ENCODE measurements at regions not wholly inside any gene's neighbourhood (a gene's known extent, or its start where the extent isn't known, plus 50 kb on each side); places are given as distances from the start of the nearest gene placed in this dataset.

- DNase-seq (ENCODE audit: low read depth): no peak
Observed at GRCh38 chr6:19150307-19150706, 686.9 kb upstream of the ID4 start.

GRCh38 chr6:19153270-19153980 is 683.7 kb upstream of the ID4 start:
- peak; percentile 41 for DNase-seq (ENCODE audit: low read depth)

- DNase-seq (ENCODE audit: low read depth): no peak
Observed at GRCh38 chr6:19153981-19154295, 683.2 kb upstream of the ID4 start.

- no peak for DNase-seq (ENCODE audit: low read depth)
Observed at GRCh38 chr6:19156443-19156842, 680.7 kb upstream of the ID4 start.

DNA sequence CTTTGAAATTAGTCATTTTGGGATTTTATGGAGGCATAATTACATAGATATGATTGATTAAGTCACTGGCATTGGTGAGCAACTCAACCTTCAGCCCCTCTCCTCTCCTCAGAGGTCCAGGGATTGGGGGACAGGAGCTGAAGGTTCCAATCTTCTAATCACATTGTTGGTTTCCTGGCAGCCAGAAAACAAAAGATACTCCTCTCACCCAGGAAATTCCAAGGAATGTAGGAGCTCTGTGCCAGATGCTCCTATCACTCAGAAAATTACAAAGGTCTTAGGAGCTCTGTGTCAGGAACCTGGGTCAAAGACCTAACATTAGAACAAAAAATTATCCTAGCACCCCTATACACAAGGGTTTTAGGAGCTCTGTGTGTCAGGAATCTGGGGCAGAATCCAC is 679.7 kb upstream of the ID4 start:
- DNase-seq (ENCODE audit: low read depth): no peak

DNA sequence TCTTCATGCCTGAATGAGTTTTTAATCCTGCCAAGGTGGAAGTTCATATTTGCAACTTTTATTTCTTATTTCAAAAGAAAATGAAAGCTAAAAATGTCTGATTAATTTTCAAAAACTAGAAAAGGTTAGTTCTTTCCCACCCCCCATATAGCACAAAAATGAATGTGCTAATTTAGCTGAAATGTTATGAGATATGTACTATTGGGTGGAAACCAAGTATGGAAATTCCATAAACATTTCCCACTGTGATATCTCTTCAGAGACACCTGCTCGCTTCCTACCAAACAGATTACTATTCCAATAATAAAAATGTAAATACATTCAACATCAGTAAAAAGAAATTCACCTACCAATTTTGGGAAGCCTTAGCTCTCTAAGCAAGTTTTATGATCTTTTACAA is 678.6 kb upstream of the ID4 start:
- no peak for DNase-seq (ENCODE audit: low read depth)

DNA sequence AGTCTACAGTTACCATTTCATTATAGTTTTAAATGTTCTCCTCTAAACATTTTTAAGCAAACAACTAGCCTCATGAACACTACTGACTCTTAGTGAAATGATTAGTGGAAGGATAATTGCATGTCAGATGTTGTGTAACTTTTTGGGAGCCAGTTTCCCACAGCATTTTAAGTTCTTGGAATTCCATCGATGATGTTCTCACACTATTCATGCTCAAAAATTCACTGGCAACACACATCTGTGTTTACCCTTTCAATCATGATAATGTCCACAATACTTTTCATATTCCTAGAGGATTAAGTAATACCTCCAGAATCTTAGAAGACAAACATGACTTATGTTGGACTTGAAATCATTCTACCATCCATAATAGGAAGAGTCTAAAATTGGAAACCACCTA is 678.1 kb upstream of the ID4 start:
- no peak for DNase-seq (ENCODE audit: low read depth)

DNA sequence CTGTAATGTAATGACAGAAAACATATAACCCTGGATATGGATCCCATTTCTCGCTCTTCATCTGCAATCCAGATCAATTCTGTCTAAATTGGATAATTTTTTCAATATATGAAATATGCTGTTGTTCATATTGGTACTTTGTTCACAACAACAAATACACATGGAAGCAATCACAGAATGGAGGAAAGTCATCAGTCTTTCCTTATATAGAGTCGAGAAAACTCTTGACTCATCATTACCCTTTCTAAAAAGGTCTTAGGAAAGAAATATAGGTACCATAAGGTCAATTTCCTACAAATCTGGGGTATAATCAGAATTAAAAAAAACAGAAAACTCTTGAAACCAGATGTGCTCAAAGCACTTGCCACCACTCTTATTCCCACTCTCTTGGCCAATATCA is 677.6 kb upstream of the ID4 start:
- no peak for DNase-seq (ENCODE audit: low read depth)

DNA sequence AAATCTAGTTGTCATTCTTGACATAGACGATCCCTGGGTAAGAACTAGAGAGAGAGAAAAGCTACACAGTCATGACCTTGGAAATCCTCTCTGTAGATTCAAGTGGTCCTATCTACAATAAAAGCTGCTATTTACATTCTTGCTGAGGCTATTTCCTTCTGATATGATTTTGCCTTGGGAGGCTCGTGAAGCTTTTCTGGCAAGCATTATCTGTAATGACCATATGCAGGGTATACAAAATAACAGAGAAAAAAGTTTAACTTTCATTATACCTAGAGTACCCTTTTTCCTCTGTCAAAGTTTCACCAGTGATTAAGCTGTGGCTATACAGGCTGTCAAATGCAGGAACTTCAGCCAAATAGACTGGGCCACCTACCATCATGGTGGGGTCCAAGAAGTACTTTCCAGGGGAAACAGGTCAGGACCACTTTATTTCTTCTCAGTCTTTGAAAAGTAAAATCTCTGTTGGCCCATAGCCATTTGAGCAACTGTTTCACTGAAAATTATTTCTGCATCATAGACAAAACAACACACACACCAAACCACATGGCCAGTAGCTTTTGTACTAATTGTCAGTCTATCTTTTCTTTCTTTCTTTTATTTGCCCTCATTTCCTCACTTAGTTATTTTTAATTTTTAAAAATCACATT is 677.0 kb upstream of the ID4 start:
- no peak for DNase-seq (ENCODE audit: low read depth)

- no peak for DNase-seq (ENCODE audit: low read depth)
Observed at GRCh38 chr6:19167251-19167650, 669.9 kb upstream of the ID4 start.

DNA sequence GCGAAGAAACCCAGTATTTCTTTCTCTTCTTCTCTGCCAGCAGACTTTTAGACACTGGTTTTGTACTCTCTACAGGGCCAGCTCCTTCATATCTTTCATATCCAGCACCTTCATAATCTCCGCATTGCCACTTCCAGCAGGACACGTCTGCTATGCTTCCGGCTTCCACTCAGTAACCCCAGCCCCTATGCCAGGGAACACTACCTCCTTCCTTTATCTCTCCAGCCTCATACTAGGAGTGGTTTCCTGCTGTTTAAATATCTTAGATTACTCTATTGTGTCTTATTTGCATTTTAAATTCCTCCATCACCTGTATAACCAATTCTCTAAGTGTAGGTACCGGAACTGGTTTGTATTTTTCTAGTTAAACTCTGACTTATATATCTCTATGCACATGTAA is 667.8 kb upstream of the ID4 start:
- DNase-seq (ENCODE audit: low read depth): no peak

DNA sequence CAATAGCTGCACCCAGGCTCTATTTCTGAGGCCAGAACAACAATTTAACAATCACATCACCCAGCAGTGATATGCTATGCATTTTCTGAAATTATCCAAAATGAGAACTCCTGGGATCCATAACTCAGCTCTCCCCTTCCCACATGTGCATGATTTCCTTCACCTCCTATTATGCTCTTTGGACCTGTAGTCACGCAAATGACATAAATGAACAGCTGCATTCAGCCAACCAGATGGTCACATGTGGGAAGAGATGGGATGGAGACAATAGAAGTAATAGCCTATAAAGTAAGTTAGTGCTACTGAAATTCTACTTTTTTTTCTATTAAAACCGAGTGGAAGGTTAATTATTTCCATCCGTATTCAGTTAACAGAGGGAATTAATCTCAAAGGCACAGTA is 662.1 kb upstream of the ID4 start:
- DNase-seq (ENCODE audit: low read depth): no peak

GRCh38 chr6:19180348-19181072 is 656.7 kb upstream of the ID4 start:
- peak; percentile 94 for DNase-seq (ENCODE audit: low read depth)

- DNase-seq (ENCODE audit: low read depth): no peak
Observed at GRCh38 chr6:19181211-19181610, 656.0 kb upstream of the ID4 start.

GRCh38 chr6:19193624-19194023 is 643.5 kb upstream of the ID4 start:
- no peak for DNase-seq (ENCODE audit: low read depth)

- no peak for DNase-seq (ENCODE audit: low read depth)
Observed at GRCh38 chr6:19204445-19204844, 632.7 kb upstream of the ID4 start.

DNA sequence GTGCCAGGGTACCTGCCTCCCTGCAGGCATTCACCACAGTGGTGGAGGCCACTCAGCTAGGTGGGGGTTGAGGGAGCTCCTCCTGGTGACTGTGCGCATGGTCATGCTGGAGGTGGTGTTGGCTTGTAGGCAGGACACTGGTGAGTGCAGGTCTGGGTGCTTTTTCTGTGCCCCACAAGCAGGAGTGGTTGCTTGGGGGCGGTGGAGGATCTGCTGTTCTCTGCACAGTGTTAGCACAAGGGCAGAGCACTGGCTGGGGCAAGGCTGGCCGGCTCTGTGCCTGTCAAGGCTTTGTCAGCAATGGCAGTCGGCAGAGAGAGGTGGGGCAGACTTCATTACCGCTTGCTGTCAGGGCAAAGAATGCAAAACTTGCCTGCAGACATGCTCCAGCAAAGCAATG is 632.1 kb upstream of the ID4 start:
- DNase-seq (ENCODE audit: low read depth): no peak

DNA sequence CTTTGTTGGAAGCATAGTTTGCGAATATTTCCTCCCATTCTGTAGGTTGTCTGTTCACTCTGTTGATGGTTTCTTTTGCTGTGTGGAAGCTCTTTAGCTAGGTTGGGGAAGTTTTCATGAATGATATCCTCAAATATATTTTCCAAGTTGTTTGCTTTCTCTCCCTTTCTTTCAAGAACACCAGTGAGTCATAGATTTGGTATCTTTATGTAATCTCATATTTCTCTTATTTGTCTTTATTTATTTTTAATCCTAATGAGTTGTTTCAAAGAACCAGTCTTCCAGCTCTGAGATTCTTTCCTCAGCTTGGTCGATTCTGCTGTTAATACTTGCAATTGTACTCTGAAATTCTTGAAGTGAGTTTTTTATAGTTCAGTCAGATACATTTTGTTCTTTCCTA is 628.0 kb upstream of the ID4 start:
- DNase-seq (ENCODE audit: low read depth): no peak

- no peak for DNase-seq (ENCODE audit: low read depth)
Observed at GRCh38 chr6:19210849-19211590, 626.1 kb upstream of the ID4 start.

DNA sequence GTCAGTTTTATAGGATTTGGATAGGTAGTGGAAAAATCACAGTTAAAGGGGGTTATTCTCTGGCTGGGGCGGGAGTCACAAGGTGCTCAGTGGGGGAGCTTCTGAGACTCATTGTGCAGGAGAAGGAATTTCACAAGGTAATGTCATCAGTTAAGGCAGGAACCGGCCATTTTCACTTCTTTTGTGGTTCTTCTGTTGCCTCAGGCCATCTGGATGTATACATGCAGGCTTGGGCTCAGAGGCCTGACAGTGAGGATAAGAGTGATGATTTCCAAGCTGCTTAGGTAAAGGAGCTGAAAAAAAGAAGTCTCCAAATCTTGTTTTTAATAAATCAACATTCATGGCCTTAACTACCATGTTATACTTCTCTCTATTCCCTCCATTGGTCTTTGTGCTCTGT is 622.9 kb upstream of the ID4 start:
- DNase-seq (ENCODE audit: low read depth): no peak

- DNase-seq (ENCODE audit: low read depth): no peak
Observed at GRCh38 chr6:19219931-19220330, 617.2 kb upstream of the ID4 start.

DNA sequence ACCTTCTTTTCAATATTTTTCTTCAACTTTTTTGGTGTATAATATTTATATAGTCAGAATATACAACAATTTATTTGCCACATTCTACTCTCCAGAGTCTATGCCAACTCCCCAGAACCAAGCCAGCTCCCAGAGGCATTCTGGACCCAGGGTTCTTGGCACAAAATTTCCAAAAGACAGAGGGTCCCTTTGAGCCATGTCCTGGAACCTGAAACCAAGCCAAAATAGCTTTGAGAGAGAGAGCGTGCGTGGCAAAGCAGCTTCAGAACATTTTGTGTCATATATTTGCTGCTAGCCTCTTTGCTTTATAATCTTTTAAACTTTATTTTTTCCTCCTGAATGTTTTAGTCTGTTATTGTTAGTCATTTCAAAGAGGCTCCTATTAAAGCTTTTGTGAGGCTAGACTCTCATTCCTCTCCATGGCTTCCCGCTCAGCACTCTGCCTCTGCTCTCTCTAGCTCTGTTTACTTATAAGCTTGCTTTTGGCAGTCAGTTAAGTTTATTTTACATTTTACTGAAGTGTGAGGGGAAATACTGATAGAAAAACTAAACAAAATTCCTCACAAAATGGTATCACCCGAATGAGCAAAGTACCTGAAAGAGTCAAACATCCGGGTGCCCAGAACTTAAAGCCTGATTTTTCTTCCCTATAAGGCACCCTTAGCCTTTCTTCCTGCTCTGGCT is 605.1 kb upstream of the ID4 start:
- DNase-seq (ENCODE audit: low read depth): no peak

Measured in forelimb muscle (tissue), 1 donor.